ENCODE measurements at regions not wholly inside any gene's neighbourhood (a gene's known extent, or its start where the extent isn't known, plus 50 kb on each side); places are given as distances from the start of the nearest gene placed in this dataset.

DNA sequence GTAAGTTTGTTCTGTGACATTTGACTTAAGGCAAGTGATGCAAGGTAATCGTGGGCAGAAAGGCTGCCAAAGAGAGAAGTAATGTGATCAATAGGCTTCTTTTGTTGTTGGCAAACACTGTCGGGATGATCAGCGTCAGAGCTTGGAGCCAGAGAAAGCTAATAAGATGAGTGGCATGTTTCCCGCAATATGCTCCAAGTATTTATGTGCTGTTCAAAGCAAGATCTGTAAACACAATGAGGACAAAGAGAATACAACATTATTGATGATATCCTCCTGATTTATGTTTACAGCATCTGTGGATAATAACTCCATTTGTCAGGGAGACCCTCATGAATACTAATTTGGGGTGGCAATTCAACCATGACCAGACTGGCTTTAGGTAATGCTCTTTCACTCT lies 603.3 kb downstream of the TDRD15 start (continued):
- TF ChIP-seq TP53 (CRISPR knock-in tag; IDR thresholded peaks at IDR 0.05) (no peak), ZNF263 (CRISPR knock-in tag; IDR thresholded peaks at IDR 0.05; ENCODE audit: low read depth) (no peak), TEAD1 (CRISPR knock-in tag; IDR thresholded peaks at IDR 0.05) (no peak), ZNF138 (CRISPR knock-in tag; conservative IDR thresholded peaks at IDR 0.05) (no peak), OVOL2 (CRISPR knock-in tag; IDR thresholded peaks at IDR 0.05; ENCODE audit: borderline replicate concordance) (no peak), FOXJ3 (CRISPR knock-in tag; IDR thresholded peaks at IDR 0.05; ENCODE audit: borderline replicate concordance) (no peak), JUN (CRISPR knock-in tag; IDR thresholded peaks at IDR 0.05) (no peak), SOX15 (CRISPR knock-in tag; IDR thresholded peaks at IDR 0.05) (no peak), FOXK1 (CRISPR knock-in tag; IDR thresholded peaks at IDR 0.05) (no peak), ZNF512 (CRISPR knock-in tag; IDR thresholded peaks at IDR 0.05; ENCODE audit: borderline replicate concordance) (no peak), MYBL2 (CRISPR knock-in tag; IDR thresholded peaks at IDR 0.05) (no peak), FOXP4 (CRISPR knock-in tag; IDR thresholded peaks at IDR 0.05) (no peak)
- TF ChIP-seq, protein P1, sequence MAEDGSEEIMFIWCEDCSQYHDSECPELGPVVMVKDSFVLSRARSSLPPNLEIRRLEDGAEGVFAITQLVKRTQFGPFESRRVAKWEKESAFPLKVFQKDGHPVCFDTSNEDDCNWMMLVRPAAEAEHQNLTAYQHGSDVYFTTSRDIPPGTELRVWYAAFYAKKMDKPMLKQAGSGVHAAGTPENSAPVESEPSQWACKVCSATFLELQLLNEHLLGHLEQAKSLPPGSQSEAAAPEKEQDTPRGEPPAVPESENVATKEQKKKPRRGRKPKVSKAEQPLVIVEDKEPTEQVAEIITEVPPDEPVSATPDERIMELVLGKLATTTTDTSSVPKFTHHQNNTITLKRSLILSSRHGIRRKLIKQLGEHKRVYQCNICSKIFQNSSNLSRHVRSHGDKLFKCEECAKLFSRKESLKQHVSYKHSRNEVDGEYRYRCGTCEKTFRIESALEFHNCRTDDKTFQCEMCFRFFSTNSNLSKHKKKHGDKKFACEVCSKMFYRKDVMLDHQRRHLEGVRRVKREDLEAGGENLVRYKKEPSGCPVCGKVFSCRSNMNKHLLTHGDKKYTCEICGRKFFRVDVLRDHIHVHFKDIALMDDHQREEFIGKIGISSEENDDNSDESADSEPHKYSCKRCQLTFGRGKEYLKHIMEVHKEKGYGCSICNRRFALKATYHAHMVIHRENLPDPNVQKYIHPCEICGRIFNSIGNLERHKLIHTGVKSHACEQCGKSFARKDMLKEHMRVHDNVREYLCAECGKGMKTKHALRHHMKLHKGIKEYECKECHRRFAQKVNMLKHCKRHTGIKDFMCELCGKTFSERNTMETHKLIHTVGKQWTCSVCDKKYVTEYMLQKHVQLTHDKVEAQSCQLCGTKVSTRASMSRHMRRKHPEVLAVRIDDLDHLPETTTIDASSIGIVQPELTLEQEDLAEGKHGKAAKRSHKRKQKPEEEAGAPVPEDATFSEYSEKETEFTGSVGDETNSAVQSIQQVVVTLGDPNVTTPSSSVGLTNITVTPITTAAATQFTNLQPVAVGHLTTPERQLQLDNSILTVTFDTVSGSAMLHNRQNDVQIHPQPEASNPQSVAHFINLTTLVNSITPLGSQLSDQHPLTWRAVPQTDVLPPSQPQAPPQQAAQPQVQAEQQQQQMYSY (CRISPR knock-in tag; IDR thresholded peaks at IDR 0.05): no peak
- TF ChIP-seq, protein P2, sequence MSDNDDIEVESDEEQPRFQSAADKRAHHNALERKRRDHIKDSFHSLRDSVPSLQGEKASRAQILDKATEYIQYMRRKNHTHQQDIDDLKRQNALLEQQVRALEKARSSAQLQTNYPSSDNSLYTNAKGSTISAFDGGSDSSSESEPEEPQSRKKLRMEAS (CRISPR knock-in tag; IDR thresholded peaks at IDR 0.05): no peak

DNA sequence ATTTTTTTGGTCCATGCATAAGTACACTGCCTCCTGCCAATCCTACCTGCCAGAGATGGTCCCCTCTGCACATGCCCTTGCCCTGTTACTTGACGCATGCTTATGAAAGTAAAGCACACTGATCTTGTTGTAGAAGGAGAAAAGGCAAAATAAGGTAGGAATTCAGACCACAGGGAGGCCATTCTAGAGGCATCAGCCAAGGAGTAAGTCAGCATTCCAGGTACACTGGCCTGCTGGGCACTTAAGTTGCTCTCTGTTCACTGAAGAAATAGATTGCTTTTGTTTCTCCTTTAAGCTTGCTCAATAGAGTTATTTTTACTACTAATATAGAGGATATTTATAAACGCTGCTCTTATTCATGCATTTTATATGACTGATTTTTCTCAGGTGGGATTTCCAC lies 604.4 kb downstream of the TDRD15 start:
- no peak for DNase-seq (ENCODE audit: low spot score)
- no peaks in the 10 kb centered on the region for H3K36me3 Mint-ChIP-seq

More for the DNA sequence above, 604.4 kb downstream of the TDRD15 start:
- ChIA-PET CTCF (no interaction called here), POLR2A (no interaction called here)
- Mint-ChIP-seq H3K27ac (no peak overlapping the region), H3K27me3 (ENCODE audit: low read depth) (no peaks in the 10 kb centered on the region), H3K4me1 (no peaks in the 10 kb centered on the region), H3K4me3 (no peak overlapping the region), H3K9me3 (no peaks in the 10 kb centered on the region)
- ATAC-seq: peak; percentile 83
- TF ChIP-seq, protein P3, sequence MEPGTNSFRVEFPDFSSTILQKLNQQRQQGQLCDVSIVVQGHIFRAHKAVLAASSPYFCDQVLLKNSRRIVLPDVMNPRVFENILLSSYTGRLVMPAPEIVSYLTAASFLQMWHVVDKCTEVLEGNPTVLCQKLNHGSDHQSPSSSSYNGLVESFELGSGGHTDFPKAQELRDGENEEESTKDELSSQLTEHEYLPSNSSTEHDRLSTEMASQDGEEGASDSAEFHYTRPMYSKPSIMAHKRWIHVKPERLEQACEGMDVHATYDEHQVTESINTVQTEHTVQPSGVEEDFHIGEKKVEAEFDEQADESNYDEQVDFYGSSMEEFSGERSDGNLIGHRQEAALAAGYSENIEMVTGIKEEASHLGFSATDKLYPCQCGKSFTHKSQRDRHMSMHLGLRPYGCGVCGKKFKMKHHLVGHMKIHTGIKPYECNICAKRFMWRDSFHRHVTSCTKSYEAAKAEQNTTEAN (CRISPR knock-in tag; IDR thresholded peaks at IDR 0.05): no peak
- no peak for TF ChIP-seq ELF4 (CRISPR knock-in tag; IDR thresholded peaks at IDR 0.05; ENCODE audit: low read depth)
- TF ChIP-seq ZNF425 (CRISPR knock-in tag; conservative IDR thresholded peaks at IDR 0.05): no peak
- TF ChIP-seq ETV6 (CRISPR knock-in tag; IDR thresholded peaks at IDR 0.05): no peak
- TF ChIP-seq GTF2I (CRISPR knock-in tag; conservative IDR thresholded peaks at IDR 0.05): no peak

All from WTC11 (cell line).